ENCODE measurements at regions not wholly inside any gene's neighbourhood (a gene's known extent, or its start where the extent isn't known, plus 50 kb on each side); places are given as distances from the start of the nearest gene placed in this dataset.

- TF ChIP-seq, protein P1, sequence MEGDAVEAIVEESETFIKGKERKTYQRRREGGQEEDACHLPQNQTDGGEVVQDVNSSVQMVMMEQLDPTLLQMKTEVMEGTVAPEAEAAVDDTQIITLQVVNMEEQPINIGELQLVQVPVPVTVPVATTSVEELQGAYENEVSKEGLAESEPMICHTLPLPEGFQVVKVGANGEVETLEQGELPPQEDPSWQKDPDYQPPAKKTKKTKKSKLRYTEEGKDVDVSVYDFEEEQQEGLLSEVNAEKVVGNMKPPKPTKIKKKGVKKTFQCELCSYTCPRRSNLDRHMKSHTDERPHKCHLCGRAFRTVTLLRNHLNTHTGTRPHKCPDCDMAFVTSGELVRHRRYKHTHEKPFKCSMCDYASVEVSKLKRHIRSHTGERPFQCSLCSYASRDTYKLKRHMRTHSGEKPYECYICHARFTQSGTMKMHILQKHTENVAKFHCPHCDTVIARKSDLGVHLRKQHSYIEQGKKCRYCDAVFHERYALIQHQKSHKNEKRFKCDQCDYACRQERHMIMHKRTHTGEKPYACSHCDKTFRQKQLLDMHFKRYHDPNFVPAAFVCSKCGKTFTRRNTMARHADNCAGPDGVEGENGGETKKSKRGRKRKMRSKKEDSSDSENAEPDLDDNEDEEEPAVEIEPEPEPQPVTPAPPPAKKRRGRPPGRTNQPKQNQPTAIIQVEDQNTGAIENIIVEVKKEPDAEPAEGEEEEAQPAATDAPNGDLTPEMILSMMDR (IDR thresholded peaks at IDR 0.05) = no peak
- ATAC-seq (ENCODE audit: low FRiP score) = no peak
- DNase-seq (ENCODE audit: low spot score) = no peak
These were observed 69.7 kb upstream of the KL start for GRCh38 chr13:32946558-32946957.

DNA sequence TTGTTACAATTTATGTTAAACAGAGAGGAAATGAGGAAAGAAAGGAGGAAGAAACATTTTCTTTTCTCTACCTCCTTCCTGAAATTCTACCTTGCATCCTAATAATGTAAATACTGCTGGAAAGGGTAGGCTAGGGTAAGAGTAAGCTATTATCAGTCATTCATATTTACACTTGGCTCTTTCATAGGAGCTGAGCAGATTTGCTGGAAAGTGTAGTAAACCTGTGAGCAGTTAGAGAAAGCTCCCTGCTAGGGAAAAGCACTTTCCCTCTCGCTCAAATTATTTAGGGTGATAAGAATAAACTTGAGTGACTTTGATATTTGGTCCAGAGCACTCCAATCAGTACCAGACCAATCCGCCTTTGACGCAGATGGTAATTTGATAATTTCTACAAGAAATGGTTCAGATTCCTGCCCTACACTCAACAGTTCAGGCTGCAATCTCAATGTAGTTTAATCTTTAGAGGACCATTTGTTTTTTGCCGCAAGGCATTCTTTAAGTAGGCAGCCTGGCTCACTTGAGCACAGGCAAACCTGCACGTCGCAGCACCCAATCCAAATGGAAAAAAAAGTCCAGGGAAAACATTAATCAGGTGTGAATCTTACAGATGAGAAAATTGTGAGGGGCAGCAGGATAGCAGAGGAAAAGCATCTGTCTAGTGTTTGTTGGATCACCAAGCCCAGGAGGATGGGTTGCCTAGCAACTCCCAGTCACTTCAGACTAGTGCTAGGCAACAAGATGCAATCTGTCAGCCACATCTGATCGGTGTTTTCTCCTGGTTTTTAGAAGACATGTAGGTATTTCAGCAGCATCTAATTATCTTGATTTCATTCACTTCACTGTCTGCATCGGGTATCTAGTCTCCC is 68.6 kb upstream of the KL start:
- no peak for DNase-seq (ENCODE audit: low spot score)
- no peak for ATAC-seq (ENCODE audit: low FRiP score)
- TF ChIP-seq, protein P1 (IDR thresholded peaks at IDR 0.05) = no peak

GRCh38 chr13:32949820-32950219 is 66.4 kb upstream of the KL start:
- ATAC-seq (ENCODE audit: low FRiP score) = no peak
- DNase-seq (ENCODE audit: low spot score) = no peak
- TF ChIP-seq, protein P1 (IDR thresholded peaks at IDR 0.05) = no peak

DNA sequence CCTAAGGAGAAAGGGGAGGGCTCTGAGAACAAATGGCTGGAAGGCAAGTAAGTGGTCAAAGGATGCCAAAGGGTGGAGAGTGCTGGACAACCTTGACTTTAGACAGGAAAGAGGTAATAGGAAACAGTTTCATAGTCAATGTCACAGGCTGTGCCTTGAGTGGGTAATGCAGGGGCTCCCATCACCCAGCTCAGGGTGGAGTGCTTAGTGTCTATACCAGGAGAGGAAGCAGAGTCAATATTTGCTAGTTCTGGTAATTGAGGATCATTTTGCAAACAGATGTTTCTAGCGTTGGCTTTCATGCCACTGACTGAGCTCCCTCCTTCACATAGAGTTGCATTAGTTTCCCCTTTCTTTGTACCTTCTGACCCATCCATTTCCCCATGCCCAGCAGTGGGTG is 64.6 kb upstream of the KL start:
- ATAC-seq (ENCODE audit: low FRiP score) (no peak), DNase-seq (ENCODE audit: low spot score) (no peak)
- TF ChIP-seq, protein P1 (IDR thresholded peaks at IDR 0.05) = no peak

DNA sequence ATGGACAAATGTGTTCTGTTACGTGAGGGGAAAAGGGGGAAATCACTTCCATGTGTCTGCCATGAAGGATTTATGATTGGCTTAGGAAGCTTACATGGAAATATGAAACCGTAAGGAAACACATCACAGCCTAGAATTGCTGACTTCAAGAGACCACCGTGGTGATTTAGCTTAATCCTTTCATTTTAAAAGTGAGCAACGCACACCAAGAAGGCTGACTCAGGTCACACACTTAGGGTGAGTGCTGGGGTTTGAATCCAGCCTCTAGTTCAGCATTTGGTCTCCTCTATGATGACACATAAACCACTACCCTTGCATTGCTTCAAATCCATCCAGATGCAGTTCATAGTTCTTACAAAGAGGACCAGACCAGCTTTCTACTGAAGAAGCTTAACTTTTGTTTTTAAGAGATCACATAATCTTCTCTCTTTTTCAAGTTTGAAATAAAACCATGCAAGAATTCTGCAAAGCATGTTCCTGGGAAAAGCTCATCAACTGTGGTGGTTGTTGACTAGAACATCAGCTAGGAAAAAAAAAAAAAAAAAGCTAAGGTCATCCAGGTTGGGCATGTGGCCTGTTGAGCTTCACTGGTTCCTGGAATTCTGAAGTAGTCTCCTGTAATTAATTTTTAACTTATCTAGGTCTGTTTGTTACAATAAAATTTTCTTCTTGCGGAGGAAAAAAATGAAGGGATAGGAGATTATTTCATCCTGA is 60.2 kb upstream of the KL start:
- ATAC-seq (ENCODE audit: low FRiP score) (no peak), DNase-seq (ENCODE audit: low spot score) (no peak)
- TF ChIP-seq, protein P1 (IDR thresholded peaks at IDR 0.05) = no peak

DNA sequence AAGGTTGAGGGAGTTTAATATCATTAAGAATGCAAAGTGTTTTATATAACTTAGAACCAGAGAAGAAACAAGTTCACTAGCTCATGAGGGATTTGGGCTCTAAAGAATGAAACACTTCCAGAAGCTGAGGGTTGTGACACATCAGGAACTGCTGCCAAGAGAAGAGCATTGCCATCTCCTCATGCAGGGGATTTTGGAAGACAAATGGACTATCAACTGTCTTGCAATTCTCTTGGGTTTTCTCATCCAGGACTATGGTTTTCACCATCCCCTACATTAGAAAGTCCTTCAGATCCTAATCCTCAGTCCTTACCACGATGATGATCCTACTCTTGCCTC is 59.7 kb upstream of the KL start:
- ATAC-seq (ENCODE audit: low FRiP score) (no peak), DNase-seq (ENCODE audit: low spot score) (no peak)
- TF ChIP-seq, protein P1 (IDR thresholded peaks at IDR 0.05) = no peak

DNA sequence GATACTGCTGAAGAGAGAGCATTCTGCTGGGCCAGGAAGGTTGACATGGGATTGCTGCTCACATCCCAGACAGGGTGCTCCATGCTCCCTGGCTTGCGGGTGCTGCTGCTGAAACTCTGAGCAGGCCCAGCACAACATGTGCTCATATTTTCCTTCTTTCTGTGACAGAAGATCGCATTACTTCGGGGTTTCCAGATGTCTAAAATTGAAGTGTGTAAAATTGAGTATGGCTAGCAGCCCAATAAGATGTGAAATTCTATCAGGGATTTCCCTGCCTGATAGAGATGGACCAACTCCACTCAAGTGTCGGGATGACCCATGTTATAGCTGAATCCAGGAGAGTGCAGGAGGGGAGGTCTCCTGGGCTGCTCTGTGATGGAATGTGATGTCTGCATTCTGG is 55.6 kb upstream of the KL start:
- ATAC-seq (ENCODE audit: low FRiP score) = no peak

More for the DNA sequence above, 55.6 kb upstream of the KL start:
- TF ChIP-seq, protein P1 (IDR thresholded peaks at IDR 0.05) = no peak
- DNase-seq (ENCODE audit: low spot score) = no peak

Data from omental fat pad (tissue), 3 donors.